C4-2B (cell line): ENCODE measurements at regions not wholly inside any gene's neighbourhood (a gene's known extent, or its start where the extent isn't known, plus 50 kb on each side); places are given as distances from the start of the nearest gene placed in this dataset.

ENCODE experiments used
- H3K27ac ChIP-seq: fragments of 450-650 bp; 2 replicates; pipeline ENCODE4 v1.5.1; 2017
- CTCF ChIP-seq: fragments of 450-650 bp; conservative IDR thresholded peaks from 2 replicates; pipeline ENCODE4 v1.5.1; 2017; ENCODE audit warnings: mild to moderate bottlenecking
- ZFX ChIP-seq: fragments of 450-650 bp; IDR thresholded peaks from 2 replicates; pipeline ENCODE4 v1.6.1; 2017

DNA sequence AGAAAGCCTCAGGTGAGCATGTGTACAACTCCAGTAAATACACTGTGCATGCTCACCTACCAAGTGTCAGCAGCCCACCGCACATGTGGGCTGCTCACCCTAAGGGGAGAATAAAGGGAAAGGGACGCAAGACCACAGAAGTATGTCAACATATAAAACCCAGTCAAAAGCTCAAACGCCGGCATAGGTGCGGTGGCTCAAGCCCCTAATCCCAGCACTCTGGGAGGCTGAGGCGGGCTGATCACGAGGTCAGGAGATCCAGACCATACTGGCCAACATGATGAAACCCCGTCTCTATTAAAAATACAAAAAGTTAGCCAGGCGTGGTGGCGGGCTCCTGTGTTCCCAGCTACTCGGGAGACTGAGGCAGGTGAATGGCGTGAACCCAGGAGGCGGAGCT, 732.1 kb downstream of the ZPLD1 start:
- no peak for TF ChIP-seq CTCF
- no peak for TF ChIP-seq ZFX

GRCh38 chr3:103167850-103168249, 733.0 kb downstream of the ZPLD1 start:
- no peak overlapping the region for H3K27ac ChIP-seq

More for the DNA sequence above, 732.1 kb downstream of the ZPLD1 start:
- no peak overlapping the region for H3K27ac ChIP-seq

GRCh38 chr3:103169289-103169688, 734.5 kb downstream of the ZPLD1 start:
- no peak overlapping the region for H3K27ac ChIP-seq
- no peak for TF ChIP-seq CTCF
- TF ChIP-seq ZFX: no peak

More at GRCh38 chr3:103167850-103168249, 733.0 kb downstream of the ZPLD1 start:
- TF ChIP-seq CTCF (no peak), ZFX (no peak)

DNA sequence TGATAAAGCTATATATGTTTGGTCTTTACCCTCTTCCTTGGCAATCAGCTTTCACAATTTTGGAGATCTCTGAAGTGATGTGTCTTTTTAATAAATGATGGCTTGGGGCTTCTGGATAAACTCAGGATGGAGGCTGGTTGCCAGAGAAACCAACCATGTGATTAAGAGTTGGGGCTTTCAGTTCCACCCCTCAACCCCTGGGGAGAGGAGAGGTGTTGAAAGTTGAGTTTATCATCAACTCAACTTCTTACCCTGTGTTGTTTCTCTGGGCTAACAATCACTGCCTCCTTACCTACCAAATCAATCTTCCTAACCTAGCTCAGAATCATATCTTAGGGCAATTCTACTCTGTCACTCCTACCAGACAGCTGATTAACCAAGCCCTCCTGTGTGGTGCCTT, 735.8 kb downstream of the ZPLD1 start:
- no peak overlapping the region for H3K27ac ChIP-seq
- TF ChIP-seq CTCF (no peak), ZFX (no peak)

DNA sequence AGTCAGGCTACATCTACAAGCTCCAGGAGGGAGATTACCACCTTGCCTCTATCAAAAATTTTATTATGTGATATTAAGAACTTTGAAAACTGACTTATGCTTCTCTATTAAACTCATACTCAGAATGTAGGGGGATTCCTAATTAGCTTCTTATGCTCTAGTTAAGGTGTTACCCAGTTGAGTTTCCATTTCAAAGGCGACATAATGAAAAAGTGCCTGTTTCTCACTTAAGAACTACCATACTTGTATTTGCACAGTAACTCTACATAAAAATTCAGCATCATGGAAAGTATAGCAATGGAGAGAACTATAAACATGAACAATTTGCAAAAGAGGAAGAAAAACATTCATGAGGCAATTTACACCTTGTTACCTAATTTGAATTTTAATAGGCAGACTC, 739.1 kb downstream of the ZPLD1 start:
- H3K27ac ChIP-seq: no peak overlapping the region
- TF ChIP-seq CTCF (no peak), ZFX (no peak)

- no peak overlapping the region for H3K27ac ChIP-seq
- TF ChIP-seq CTCF: no peak
- TF ChIP-seq ZFX: no peak
These were observed 746.3 kb downstream of the ZPLD1 start for GRCh38 chr3:103181160-103181559.

DNA sequence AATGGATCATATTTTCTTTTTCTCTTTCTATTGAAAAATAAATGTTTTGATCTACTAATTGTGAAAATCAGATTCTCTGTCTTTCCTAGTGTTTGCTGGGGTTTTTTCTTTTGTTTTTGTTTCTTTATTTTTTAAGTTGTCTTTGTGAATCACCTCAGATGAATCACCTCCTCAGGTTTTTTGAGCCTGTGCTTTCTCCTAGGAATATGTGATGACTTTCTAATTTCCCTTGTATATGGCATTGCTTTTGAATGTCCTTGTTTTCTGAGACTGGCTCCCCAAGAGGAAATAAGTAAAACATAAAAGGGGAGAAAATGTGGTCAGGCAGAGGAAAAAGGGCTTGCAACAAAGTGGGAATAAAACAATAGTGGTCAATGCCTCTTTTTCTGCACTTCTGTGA, 750.0 kb downstream of the ZPLD1 start:
- no peak for TF ChIP-seq CTCF
- no peak for TF ChIP-seq ZFX

More for the DNA sequence above, 750.0 kb downstream of the ZPLD1 start:
- no peak overlapping the region for H3K27ac ChIP-seq
